ENCODE measurements at regions not wholly inside any gene's neighbourhood (a gene's known extent, or its start where the extent isn't known, plus 50 kb on each side); places are given as distances from the start of the nearest gene placed in this dataset.

DNA sequence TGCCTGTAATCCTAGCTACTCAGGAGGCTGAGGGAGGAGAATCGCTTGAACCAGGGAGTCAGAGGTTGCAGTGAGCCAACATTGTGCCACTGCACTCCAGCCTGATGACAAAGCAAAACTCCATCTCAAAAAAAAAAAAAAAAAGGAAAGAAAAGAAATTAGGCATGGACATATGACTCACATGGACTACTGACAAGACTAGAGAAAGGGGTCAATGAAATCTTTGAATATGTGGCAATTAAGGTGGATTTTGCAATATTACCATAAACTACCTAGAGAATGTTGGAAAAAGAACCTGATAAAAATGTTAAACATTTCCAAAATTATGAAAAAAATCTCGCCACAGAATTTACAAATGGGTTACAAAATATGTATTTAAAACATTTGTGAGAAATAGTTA lies 873.6 kb downstream of the C12orf50 start:
- no peak overlapping the region for H3K27ac ChIP-seq
- H3K36me3 ChIP-seq: no peaks in the 10 kb centered on the region
- ATAC-seq (no peak), DNase-seq (no peak)
- no peaks in the 10 kb centered on the region for H3K27me3 ChIP-seq
- no peaks in the 10 kb centered on the region for H3K4me1 ChIP-seq
- no peak overlapping the region for H3K4me3 ChIP-seq
- no peaks in the 10 kb centered on the region for H3K9me3 ChIP-seq
- TF ChIP-seq, protein P1, sequence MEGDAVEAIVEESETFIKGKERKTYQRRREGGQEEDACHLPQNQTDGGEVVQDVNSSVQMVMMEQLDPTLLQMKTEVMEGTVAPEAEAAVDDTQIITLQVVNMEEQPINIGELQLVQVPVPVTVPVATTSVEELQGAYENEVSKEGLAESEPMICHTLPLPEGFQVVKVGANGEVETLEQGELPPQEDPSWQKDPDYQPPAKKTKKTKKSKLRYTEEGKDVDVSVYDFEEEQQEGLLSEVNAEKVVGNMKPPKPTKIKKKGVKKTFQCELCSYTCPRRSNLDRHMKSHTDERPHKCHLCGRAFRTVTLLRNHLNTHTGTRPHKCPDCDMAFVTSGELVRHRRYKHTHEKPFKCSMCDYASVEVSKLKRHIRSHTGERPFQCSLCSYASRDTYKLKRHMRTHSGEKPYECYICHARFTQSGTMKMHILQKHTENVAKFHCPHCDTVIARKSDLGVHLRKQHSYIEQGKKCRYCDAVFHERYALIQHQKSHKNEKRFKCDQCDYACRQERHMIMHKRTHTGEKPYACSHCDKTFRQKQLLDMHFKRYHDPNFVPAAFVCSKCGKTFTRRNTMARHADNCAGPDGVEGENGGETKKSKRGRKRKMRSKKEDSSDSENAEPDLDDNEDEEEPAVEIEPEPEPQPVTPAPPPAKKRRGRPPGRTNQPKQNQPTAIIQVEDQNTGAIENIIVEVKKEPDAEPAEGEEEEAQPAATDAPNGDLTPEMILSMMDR (IDR thresholded peaks at IDR 0.05): no peak
- intact Hi-C loops (cut with DNase I): no loop called here

DNA sequence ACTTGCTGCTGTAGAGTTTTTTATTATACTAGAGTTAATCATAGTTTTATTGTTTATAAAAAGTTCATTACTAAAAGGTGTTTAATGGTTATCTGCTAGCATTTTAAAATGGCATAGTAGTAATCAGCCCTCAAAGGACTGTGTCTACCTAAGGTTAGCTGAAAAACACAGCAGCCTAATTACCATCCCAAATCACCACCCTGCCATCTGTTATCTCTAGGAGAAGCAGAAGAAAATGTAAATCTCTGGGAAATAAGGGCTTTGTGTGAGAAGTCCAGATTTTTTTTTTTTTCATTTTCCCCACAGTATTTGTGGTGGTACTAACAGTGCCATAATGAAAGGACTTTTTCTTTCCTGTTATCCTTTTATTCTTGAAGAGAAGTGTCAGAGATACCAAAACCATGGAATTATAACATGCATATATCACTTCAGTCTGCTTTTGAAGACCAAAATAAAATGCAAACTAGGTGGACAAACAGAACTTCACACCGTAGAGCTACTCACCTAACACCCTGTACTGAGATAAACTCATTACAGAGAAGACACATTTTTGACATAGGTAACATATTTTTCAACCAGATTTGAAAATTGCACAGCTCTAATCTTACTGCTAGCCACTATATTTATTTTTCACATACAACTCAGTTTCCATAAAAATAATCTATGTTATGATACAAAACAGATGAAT lies 876.2 kb downstream of the C12orf50 start:
- intact Hi-C loops (cut with DNase I): no loop called here
- peaks cover 2% of the 10 kb centered on the region for H3K9me3 ChIP-seq

DNA sequence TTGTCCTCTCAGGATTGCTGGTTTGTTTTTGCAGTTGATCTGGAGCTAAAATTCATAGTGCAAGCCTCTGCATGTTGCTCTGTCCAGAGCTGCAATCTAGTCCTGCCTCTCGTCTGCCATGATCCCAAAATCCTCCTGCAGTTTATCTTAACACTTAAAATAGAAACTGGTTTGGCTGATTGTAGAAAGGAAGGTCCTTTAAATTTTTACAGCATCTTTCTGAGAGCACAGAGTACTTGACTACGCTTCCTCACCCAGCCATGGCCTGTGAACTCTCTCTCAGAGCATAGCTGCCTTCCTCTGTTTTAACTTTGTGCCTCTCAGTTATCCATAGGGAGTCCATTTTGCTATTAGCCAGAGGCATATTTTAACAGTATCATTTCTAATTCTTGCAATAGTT lies 877.1 kb downstream of the C12orf50 start:
- Histone ChIP-seq H3K36me3 (no peaks in the 10 kb centered on the region), H3K4me1 (no peaks in the 10 kb centered on the region), H3K9me3 (peaks cover 2% of the 10 kb centered on the region), H3K27ac (no peak overlapping the region), H3K4me3 (no peak overlapping the region), H3K27me3 (no peaks in the 10 kb centered on the region)
- DNase-seq: no peak
- TF ChIP-seq, protein P1 (IDR thresholded peaks at IDR 0.05): no peak
- intact Hi-C loops (cut with DNase I): no loop called here
- ATAC-seq: no peak

More for the DNA sequence above, 876.2 kb downstream of the C12orf50 start:
- Histone ChIP-seq H3K27ac (no peak overlapping the region), H3K4me1 (no peaks in the 10 kb centered on the region), H3K4me3 (no peak overlapping the region), H3K36me3 (no peaks in the 10 kb centered on the region), H3K27me3 (no peaks in the 10 kb centered on the region)
- DNase-seq (no peak), ATAC-seq (no peak)
- TF ChIP-seq, protein P1 (IDR thresholded peaks at IDR 0.05): no peak

DNA sequence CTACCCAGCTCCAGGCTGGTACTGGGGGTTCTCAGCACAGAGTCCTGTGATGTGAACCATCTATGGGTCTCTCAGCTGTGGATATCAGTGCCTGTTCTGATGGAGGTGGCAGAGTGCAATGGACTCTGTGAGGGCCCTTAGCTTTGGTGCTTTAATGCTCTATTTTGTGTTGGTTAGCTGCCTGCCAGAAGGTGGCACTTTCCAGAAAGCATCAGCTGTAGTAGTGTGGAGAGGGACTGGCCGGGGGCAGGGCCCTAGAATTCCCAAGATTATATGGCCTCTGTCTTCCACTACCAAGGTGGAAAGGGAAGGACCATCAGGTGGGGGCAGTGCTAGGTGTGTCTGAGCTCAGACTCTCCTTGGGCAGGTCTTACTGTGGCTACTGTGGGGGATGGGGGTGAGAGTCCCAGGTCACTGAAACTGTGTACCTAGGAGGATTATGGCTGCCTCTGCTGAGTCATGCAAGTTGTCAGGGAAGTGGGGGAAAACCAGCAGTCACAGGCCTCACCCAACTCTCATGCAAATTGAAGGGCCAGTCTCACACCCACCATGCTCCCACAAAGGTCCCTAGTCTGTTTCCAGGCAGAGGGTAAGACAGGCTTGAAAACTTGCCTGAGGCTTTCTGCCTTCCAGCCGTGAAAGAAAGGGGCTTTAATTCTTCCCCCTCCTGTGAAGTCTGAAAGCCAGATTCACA lies 878.1 kb downstream of the C12orf50 start:
- H3K27ac ChIP-seq: no peak overlapping the region
- DNase-seq (no peak), ATAC-seq (no peak)
- intact Hi-C loops (cut with DNase I): no loop called here
- no peaks in the 10 kb centered on the region for H3K4me1 ChIP-seq
- no peaks in the 10 kb centered on the region for H3K36me3 ChIP-seq
- H3K27me3 ChIP-seq: no peaks in the 10 kb centered on the region
- TF ChIP-seq, protein P1 (IDR thresholded peaks at IDR 0.05): no peak
- H3K9me3 ChIP-seq: peaks cover 2% of the 10 kb centered on the region
- no peak overlapping the region for H3K4me3 ChIP-seq

DNA sequence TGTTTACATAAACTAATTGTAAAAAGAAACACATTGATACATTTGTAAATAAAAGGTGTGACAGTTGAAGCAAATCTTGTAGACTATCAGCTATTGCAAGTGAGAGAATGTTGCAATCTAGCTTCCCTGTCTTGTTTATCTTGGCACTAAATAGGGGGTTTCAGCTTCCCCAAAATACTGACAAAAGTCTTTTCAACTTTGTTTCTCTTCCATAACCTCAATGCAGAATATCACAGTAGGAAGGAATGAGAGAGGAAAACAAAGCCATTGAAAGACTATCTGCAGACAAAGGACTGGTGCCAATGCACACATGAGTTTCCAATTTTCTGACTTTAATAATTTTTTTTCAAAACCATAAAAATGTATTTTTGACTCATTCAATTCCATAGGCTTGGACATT lies 886.2 kb upstream of the MGAT4C start:
- ATAC-seq: no peak

More for the DNA sequence above, 886.2 kb upstream of the MGAT4C start:
- Histone ChIP-seq H3K9me3 (no peaks in the 10 kb centered on the region), H3K27ac (no peak overlapping the region), H3K36me3 (no peaks in the 10 kb centered on the region), H3K4me1 (no peaks in the 10 kb centered on the region), H3K4me3 (no peak overlapping the region), H3K27me3 (no peaks in the 10 kb centered on the region)
- TF ChIP-seq, protein P1 (IDR thresholded peaks at IDR 0.05): no peak
- intact Hi-C loops (cut with DNase I): no loop called here
- DNase-seq: no peak

Measured in upper lobe of right lung (tissue), 1 donor.